Peyer's patch (tissue), 4 donors: ENCODE measurements at regions not wholly inside any gene's neighbourhood (a gene's known extent, or its start where the extent isn't known, plus 50 kb on each side); places are given as distances from the start of the nearest gene placed in this dataset.

ENCODE experiments used
- DNase-seq, 3 donors: peaks; one replicate each; pipeline ENCODE4 v3.0.0-alpha.2; 2017 to 2019
- H3K27ac ChIP-seq, 4 donors: fragments of 200-600 bp; sonication (generic); one replicate each; pipeline ENCODE4 v1.5.1; 2016 to 2019
- H3K27me3 ChIP-seq, 2 donors: fragments of 200-600 bp; sonication (generic); one replicate each; pipeline ENCODE4 v1.5.1; 2019
- H3K36me3 ChIP-seq, 3 donors: fragments of 200-600 bp; sonication (generic); one replicate each; pipeline ENCODE4 v1.5.1; 2016 to 2019
- H3K4me1 ChIP-seq, 4 donors: fragments of 200-600 bp; sonication (generic); one replicate each; pipeline ENCODE4 v1.5.1; 2016 to 2019
- H3K4me3 ChIP-seq, 4 donors: fragments of 200-600 bp; sonication (generic); 1 replicate in 3 of 4; 2 replicates in 1 of 4; pipeline ENCODE4 v1.5.1; 2016 to 2019; ENCODE audit warnings: mild to moderate bottlenecking in 1 of 4
- H3K9me3 ChIP-seq, 4 donors: fragments of 200-600 bp; sonication (generic); one replicate each; pipeline ENCODE4 v1.5.1; 2016 to 2019; ENCODE audit warnings: mild to moderate bottlenecking in 1 of 4
- POLR2A ChIP-seq, 2 donors: fragments of 450-650 bp; IDR thresholded peaks; one replicate each; pipeline ENCODE4 v1.5.1; 2017; ENCODE audit warnings: antibody characterized with exemption in 2 of 2, mild to moderate bottlenecking in 2 of 2, moderate library complexity in 2 of 2
- TF ChIP-seq, protein P1 (sequence below), 6 experiments: fragments of 450-650 bp in 4 of 6; fragments of 200-600 bp in 2 of 6; sonication (generic) in 1 of 6; IDR thresholded peaks; one replicate each; pipeline ENCODE4 v1.5.1; 2017 to 2019; ENCODE audit warnings: antibody characterized with exemption in 6 of 6, mild to moderate bottlenecking in 3 of 6, moderate library complexity in 1 of 6

- no peaks in the 10 kb centered on the region for H3K4me1 ChIP-seq
- TF ChIP-seq POLR2A (IDR thresholded peaks at IDR 0.05), result no peak
- no peaks in the 10 kb centered on the region for H3K27me3 ChIP-seq
- no peak overlapping the region for H3K27ac ChIP-seq
- H3K4me3 ChIP-seq, result no peak overlapping the region
- no peaks in the 10 kb centered on the region for H3K36me3 ChIP-seq
- DNase-seq, result no peak
- H3K9me3 ChIP-seq, result peaks cover 0 to 3% (median 0%) of the 10 kb centered on the region in 4 donors
Observed at GRCh38 chr5:91875196-91875779, 492.2 kb upstream of the ARRDC3 start.

- no peak for DNase-seq
- no peaks in the 10 kb centered on the region for H3K36me3 ChIP-seq
- no peak for TF ChIP-seq POLR2A (IDR thresholded peaks at IDR 0.05)
- TF ChIP-seq, protein P1, sequence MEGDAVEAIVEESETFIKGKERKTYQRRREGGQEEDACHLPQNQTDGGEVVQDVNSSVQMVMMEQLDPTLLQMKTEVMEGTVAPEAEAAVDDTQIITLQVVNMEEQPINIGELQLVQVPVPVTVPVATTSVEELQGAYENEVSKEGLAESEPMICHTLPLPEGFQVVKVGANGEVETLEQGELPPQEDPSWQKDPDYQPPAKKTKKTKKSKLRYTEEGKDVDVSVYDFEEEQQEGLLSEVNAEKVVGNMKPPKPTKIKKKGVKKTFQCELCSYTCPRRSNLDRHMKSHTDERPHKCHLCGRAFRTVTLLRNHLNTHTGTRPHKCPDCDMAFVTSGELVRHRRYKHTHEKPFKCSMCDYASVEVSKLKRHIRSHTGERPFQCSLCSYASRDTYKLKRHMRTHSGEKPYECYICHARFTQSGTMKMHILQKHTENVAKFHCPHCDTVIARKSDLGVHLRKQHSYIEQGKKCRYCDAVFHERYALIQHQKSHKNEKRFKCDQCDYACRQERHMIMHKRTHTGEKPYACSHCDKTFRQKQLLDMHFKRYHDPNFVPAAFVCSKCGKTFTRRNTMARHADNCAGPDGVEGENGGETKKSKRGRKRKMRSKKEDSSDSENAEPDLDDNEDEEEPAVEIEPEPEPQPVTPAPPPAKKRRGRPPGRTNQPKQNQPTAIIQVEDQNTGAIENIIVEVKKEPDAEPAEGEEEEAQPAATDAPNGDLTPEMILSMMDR (IDR thresholded peaks at IDR 0.05), result no peak
- H3K4me1 ChIP-seq, result no peaks in the 10 kb centered on the region
- no peaks in the 10 kb centered on the region for H3K27me3 ChIP-seq
- no peak overlapping the region for H3K27ac ChIP-seq
- no peak overlapping the region for H3K4me3 ChIP-seq
- no peaks in the 10 kb centered on the region for H3K9me3 ChIP-seq
Observed at GRCh38 chr5:91867799-91868198, 484.7 kb upstream of the ARRDC3 start.

GRCh38 chr5:91865915-91866314 is 482.8 kb upstream of the ARRDC3 start:
- Histone ChIP-seq H3K27me3 (no peaks in the 10 kb centered on the region), H3K4me1 (no peaks in the 10 kb centered on the region), H3K27ac (no peak overlapping the region), H3K4me3 (no peak overlapping the region), H3K36me3 (no peaks in the 10 kb centered on the region), H3K9me3 (no peaks in the 10 kb centered on the region)
- no peak for DNase-seq
- TF ChIP-seq, protein P1 (IDR thresholded peaks at IDR 0.05), result no peak
- no peak for TF ChIP-seq POLR2A (IDR thresholded peaks at IDR 0.05)

DNA sequence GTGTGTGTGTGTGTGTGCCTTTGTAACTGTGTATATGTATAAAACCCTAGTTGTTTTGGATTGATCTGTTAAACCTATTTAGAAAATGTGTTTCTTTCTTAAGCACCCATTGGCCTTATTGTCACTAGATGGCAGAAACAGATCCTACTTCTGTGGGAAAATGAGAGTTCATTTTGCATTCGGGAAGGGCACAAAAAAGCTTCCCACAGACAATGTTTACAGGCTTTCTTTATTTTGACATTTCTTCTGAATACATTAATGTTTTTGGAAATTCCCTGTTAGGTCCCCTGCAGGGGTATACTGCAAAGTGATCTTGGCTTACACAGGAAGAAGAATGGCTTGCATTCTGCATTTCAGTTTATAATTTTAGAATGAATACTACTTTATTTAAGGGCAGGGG is 481.8 kb upstream of the ARRDC3 start:
- no peaks in the 10 kb centered on the region for H3K4me1 ChIP-seq
- no peak for TF ChIP-seq POLR2A (IDR thresholded peaks at IDR 0.05)
- TF ChIP-seq, protein P1 (IDR thresholded peaks at IDR 0.05), result no peak
- H3K27ac ChIP-seq, result no peak overlapping the region
- no peak overlapping the region for H3K4me3 ChIP-seq
- DNase-seq, result no peak
- H3K27me3 ChIP-seq, result no peaks in the 10 kb centered on the region
- H3K36me3 ChIP-seq, result no peaks in the 10 kb centered on the region
- H3K9me3 ChIP-seq, result no peaks in the 10 kb centered on the region

GRCh38 chr5:91851670-91852069 is 468.6 kb upstream of the ARRDC3 start:
- TF ChIP-seq, protein P1 (IDR thresholded peaks at IDR 0.05), result no peak
- TF ChIP-seq POLR2A (IDR thresholded peaks at IDR 0.05), result no peak

GRCh38 chr5:91850031-91850430 is 466.9 kb upstream of the ARRDC3 start:
- TF ChIP-seq, protein P1 (IDR thresholded peaks at IDR 0.05), result no peak
- TF ChIP-seq POLR2A (IDR thresholded peaks at IDR 0.05), result no peak
- Histone ChIP-seq H3K9me3 (no peaks in the 10 kb centered on the region), H3K27ac (no peak overlapping the region), H3K4me1 (no peaks in the 10 kb centered on the region), H3K36me3 (no peaks in the 10 kb centered on the region), H3K27me3 (no peaks in the 10 kb centered on the region), H3K4me3 (no peak overlapping the region)
- DNase-seq, result no peak

More at GRCh38 chr5:91851670-91852069, 468.6 kb upstream of the ARRDC3 start:
- Histone ChIP-seq H3K27ac (no peak overlapping the region), H3K27me3 (no peaks in the 10 kb centered on the region), H3K4me1 (no peaks in the 10 kb centered on the region), H3K9me3 (no peaks in the 10 kb centered on the region), H3K4me3 (no peak overlapping the region), H3K36me3 (no peaks in the 10 kb centered on the region)
- no peak for DNase-seq
